Ishikawa (cell line): ENCODE measurements at regions not wholly inside any gene's neighbourhood (a gene's known extent, or its start where the extent isn't known, plus 50 kb on each side); places are given as distances from the start of the nearest gene placed in this dataset.

ENCODE experiments used
- CEBPB ChIP-seq: IDR thresholded peaks from 2 replicates; pipeline ENCODE4 v1.6.1; 2012
- CREB1 ChIP-seq: IDR thresholded peaks from 2 replicates; pipeline ENCODE4 v1.6.1; 2012; ENCODE audit warnings: low read depth
- EGR1 ChIP-seq: IDR thresholded peaks from 2 replicates; pipeline ENCODE4 v1.6.1; 2012
- EP300 ChIP-seq: IDR thresholded peaks from 2 replicates; pipeline ENCODE4 v1.6.1; 2012; ENCODE audit warnings: borderline replicate concordance
- FOXM1 ChIP-seq: IDR thresholded peaks from 2 replicates; pipeline ENCODE4 v1.6.1; 2012; ENCODE audit warnings: low read depth, borderline replicate concordance
- MAX ChIP-seq: IDR thresholded peaks from 2 replicates; pipeline ENCODE4 v1.6.1; 2012
- NFIC ChIP-seq: IDR thresholded peaks from 2 replicates; pipeline ENCODE4 v1.6.1; 2012
- RAD21 ChIP-seq: IDR thresholded peaks from 2 replicates; pipeline ENCODE4 v1.6.1; 2012; ENCODE audit warnings: low read depth
- REST ChIP-seq: IDR thresholded peaks from 2 replicates; pipeline ENCODE4 v1.6.1; 2012; ENCODE audit warnings: low read depth, mild to moderate bottlenecking
- TAF1 ChIP-seq: IDR thresholded peaks from 2 replicates; pipeline ENCODE4 v1.6.1; 2012; ENCODE audit warnings: low read depth, mild to moderate bottlenecking
- TCF12 ChIP-seq: IDR thresholded peaks from 2 replicates; pipeline ENCODE4 v1.6.1; 2012; ENCODE audit warnings: low read depth
- TEAD4 ChIP-seq: IDR thresholded peaks from 2 replicates; pipeline ENCODE4 v1.6.1; 2012
- YY1 ChIP-seq: IDR thresholded peaks from 2 replicates; pipeline ENCODE4 v1.6.1; 2012; ENCODE audit warnings: low read depth
- ZBTB7A ChIP-seq: IDR thresholded peaks from 2 replicates; pipeline ENCODE4 v1.6.1; 2012; ENCODE audit warnings: low read depth
- TF ChIP-seq, protein P1 (sequence below): IDR thresholded peaks from 2 replicates; pipeline ENCODE4 v1.6.1; 2012

- no peak for TF ChIP-seq YY1
- no peak for TF ChIP-seq TEAD4
- TF ChIP-seq CEBPB = no peak
- TF ChIP-seq RAD21 = no peak
- TF ChIP-seq, protein P1, sequence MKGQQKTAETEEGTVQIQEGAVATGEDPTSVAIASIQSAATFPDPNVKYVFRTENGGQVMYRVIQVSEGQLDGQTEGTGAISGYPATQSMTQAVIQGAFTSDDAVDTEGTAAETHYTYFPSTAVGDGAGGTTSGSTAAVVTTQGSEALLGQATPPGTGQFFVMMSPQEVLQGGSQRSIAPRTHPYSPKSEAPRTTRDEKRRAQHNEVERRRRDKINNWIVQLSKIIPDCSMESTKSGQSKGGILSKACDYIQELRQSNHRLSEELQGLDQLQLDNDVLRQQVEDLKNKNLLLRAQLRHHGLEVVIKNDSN = no peak
- no peak for TF ChIP-seq CREB1
- TF ChIP-seq EGR1 = no peak
- no peak for TF ChIP-seq TAF1
Measured at GRCh38 chr14:104399432-104400155, 180.0 kb upstream of the C14orf180 start.

GRCh38 chr14:104400355-104400754, 179.2 kb upstream of the C14orf180 start:
- TF ChIP-seq MAX = no peak
- TF ChIP-seq, protein P1 = no peak
- no peak for TF ChIP-seq TEAD4
- no peak for TF ChIP-seq REST
- TF ChIP-seq TCF12 = no peak
- no peak for TF ChIP-seq EP300
- no peak for TF ChIP-seq RAD21
- TF ChIP-seq CEBPB = no peak
- TF ChIP-seq NFIC = no peak
- no peak for TF ChIP-seq TAF1
- TF ChIP-seq ZBTB7A = no peak
- no peak for TF ChIP-seq EGR1
- no peak for TF ChIP-seq FOXM1
- TF ChIP-seq CREB1 = no peak
- TF ChIP-seq YY1 = no peak

DNA sequence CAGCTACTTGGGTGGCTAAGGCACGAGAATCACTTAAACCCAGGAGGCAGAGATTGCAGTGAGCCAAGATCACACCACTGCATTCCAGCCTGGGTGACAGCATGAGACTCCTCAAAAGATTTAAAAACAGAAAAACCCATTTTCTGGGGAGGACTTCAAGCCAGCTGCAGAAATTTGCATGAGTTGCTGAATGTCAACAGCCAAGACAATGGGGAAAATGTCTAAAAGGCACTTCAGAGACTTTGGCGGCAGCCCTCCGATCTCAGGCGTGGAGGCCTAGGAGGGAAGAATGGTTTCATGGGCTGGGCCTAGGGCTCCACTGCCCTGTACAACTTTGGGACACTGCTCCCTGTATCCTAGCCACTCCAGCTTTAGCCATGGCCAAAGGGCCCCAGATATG, 177.8 kb upstream of the C14orf180 start:
- TF ChIP-seq CEBPB = no peak
- no peak for TF ChIP-seq TCF12
- no peak for TF ChIP-seq ZBTB7A
- TF ChIP-seq CREB1 = no peak
- no peak for TF ChIP-seq FOXM1

GRCh38 chr14:104403421-104404220, 175.9 kb upstream of the C14orf180 start:
- TF ChIP-seq ZBTB7A (no peak), CEBPB (no peak), MAX (no peak), FOXM1 (no peak), EGR1 (no peak), RAD21 (no peak), REST (no peak), YY1 (no peak), TCF12 (no peak), EP300 (no peak), CREB1 (no peak), TAF1 (no peak), TEAD4 (no peak), NFIC (no peak)
- TF ChIP-seq, protein P1 = no peak

DNA sequence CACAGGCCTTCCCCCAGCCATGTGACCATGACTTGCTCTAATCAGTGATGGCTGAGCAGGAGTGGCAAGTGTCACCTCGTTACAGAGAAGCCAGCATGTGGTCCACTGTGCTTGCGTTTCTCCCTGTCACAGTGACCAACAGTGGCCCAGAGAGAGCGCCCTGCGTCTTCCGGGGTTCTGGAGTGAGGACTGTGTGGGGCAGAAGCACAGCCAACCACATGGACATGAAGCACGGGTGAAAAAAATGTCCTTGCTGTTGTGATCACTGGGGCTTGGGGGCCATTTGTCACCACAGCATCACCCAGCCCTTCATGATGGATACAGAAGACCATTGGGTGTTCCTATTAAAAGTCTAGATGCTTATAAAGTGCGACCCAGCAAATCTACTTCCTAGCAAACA, 174.6 kb upstream of the C14orf180 start:
- TF ChIP-seq NFIC = no peak
- TF ChIP-seq TCF12 = no peak
- TF ChIP-seq FOXM1 = no peak
- no peak for TF ChIP-seq EGR1
- TF ChIP-seq ZBTB7A = no peak
- no peak for TF ChIP-seq EP300
- TF ChIP-seq TAF1 = no peak
- TF ChIP-seq TEAD4 = no peak
- no peak for TF ChIP-seq REST
- TF ChIP-seq CREB1 = no peak
- TF ChIP-seq CEBPB = no peak
- TF ChIP-seq YY1 = no peak
- TF ChIP-seq RAD21 = no peak
- TF ChIP-seq MAX = no peak
- TF ChIP-seq, protein P1 = no peak
